GM21390 (cell line): ENCODE measurements at regions not wholly inside any gene's neighbourhood (a gene's known extent, or its start where the extent isn't known, plus 50 kb on each side); places are given as distances from the start of the nearest gene placed in this dataset.

ENCODE experiments used
- ATAC-seq: cut with Tn5 transposase; IDR thresholded peaks from one replicate; pipeline ENCODE4 v1.9.1; 2021; ENCODE audit not compliant: unreplicated experiment

DNA sequence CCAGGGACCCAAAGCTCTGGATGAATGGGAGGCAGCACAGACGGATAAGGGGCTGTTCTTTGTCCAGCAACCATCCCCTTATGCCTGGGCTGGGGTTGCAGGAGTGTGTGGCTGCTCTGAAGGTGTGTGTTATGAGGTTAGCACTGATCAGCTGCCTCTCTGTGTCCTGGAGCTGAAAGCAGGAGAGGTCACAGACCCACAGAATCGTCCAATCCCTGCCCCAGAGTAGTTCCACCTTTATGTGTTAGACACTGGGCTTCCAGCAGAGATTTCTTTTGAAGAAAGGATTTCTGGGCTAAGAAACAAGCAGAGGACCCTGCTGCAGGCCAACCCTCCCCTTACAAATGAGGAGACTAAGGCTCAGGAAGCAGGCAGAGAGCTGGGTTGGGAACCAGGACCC, 62.4 kb downstream of the ARL6IP4 start:
- ATAC-seq, result no peak

DNA sequence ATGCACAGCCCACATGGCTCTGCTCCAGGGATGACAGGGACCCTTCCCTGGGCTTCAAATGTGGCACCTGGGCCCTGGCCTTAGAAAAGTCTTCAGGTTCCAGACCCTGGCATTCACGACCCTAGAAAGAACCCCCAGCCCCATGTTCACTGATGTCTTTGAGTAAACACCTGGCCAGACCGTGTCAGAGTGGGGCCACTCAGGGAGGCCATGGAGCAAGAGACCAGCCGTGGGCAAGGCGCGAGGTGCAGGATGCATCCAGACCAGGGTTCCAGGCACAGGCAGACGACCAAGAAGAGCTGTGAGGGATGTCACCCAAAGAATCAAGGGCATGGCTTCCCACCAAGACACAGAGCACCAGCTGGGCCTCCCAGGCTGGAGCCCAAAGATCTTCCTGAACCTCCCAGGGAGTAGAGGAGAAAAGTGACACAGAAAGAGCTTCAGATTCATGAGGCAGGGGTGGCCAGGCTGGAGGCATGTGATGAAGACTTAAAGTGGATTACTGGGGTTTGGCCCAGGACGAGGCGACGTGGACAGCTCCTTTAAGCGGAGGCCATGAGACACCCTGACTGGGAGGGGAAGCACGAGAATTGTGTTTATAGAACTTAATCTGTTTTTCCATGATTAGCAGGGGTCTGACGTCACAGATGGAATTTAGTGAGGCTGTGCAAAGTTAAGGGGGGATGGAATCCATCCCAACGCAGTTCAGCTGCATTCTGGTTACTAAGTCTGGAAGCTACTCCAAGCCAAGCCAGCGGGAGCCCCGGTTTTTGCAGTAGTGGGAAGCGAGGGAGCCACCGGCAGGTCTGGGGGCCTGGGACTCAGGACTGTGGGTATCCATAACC, 61.6 kb downstream of the ARL6IP4 start:
- ATAC-seq, result no peak

DNA sequence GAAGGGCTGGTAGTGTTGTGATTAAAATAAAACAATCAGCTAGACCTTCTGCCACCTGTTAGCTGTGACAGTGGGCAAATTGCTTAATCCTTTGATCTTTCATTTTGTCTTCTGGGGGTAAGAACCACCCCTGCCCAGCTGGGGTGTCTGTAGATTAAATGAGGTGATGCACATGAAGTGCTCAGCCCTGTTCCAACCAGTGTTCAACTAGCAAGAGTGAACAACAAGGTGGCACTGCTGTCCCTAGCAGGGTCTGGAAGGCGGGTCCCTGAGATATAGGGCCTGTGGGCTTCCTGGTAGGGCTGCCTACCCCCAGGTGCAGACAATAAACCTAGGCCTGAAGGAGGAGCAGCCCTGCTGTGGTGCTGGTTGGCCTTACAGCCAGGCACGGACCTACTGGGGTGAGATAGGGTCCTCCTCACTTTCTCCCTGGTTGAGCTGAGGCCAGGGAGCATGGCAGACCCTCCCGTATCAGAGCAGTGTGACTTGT, 60.6 kb downstream of the ARL6IP4 start:
- no peak for ATAC-seq

DNA sequence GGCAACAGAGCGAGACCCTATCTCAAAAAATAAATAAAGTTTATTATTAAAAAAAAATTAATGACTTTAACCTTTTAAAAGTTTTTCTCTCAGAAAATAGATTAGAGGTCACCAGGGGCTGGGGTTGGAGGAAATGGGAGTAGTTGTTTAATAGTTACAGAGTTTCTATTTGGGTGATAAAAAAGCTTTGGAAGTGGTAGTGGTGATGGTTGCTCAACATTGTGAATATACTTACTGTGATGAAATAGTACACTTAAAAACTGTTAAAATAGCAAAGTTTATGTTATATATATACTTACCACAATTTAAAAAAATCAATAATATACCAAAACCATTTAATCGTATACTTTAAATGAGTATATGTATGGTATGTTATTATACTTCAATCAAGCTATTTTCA, 59.6 kb downstream of the ARL6IP4 start:
- no peak for ATAC-seq

DNA sequence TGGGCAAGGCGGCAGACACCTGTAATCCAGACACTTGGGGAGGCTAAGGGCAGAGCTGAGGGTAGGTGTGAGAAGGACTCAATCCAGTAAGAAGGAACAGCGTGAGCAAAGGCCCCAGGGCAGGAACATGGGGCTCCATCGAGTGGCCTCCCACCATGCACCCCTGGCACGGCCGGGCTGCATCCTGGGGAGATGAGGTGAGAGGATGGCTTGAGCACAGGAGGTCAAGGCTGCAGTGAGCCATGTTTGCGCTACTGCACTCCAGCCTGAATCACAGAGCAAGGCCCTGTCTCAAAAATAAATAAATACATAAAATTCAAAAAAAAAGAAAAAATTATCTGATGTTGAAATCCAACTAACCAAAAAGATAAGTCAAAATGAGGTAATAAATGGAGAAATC, 58.5 kb downstream of the ARL6IP4 start:
- no peak for ATAC-seq

DNA sequence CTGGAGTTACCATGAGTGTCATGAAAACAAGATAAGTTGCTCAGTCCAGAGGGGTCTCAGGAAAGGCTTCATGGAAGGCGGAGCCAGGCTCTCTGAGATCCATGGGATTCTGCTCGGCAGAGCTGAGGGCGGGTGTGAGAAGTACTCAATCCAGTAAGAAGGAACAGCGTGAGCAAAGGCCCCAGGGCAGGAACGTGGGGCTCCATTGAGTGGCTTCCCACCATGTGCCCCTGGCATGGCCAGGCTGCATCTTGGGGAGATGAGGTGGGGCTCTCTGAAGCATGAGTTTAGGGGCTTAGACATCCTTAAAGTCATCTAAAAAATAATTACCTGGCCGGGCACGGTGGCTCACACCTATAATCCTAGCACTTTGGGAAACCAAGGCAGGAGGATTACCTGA, 58.0 kb downstream of the ARL6IP4 start:
- no peak for ATAC-seq

DNA sequence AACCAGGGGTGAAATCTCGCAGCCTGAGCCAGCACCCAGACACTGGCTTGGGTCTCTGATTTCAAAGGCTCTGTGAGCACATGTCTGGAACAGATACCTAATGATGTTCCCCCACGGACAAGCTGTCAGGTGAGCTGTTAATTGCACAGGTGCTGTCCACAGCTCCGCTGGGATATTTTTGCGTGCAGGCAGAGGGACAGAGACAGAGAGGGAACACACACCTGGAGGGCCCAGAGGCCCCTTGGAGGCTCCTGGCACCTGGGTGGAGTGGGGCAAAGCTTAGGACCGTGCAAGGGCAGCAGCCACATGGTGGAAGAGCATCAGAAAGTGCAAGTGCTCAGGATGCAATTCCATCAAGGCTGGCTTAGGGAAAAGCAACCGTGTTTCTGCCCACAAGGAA, 57.3 kb downstream of the ARL6IP4 start:
- ATAC-seq, result no peak

DNA sequence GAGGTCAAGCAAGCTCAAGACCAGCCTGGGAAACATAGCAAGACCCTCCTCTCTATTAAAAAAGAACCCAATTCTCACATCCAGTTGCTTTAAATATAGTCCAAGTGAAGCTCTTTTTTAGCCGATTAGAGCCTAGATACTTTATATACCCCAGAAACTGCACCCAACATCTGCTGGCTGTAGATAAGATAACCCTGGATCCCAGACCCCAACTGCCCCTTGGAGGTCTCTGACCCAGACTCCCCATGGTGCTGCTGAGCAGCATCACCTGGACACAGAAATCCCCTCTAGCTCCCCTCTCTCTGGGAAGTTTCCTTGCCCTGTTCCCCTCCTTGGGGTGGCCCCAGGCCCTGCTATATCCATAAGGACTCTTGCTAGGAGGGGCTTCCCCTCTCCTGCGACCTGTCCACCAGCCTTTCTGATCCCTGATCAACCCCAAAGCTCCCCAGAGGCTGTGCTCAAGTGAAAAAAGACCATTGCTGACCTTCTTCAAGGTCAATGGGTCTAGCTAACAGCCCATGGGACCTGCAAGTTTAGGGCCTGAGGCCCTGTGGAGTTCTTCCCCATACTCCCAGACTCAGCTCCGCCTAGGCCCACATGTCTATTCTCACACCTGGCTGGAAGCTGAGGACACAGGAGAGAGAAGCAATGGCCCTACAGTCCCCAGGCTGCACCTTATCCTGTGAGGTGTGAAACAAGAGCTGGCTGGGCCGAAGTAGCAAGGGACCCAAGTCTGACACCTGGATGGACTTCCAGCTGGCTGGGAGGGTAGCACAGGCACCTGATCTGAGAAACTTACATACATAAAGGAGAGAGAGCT, 56.2 kb downstream of the ARL6IP4 start:
- no peak for ATAC-seq

DNA sequence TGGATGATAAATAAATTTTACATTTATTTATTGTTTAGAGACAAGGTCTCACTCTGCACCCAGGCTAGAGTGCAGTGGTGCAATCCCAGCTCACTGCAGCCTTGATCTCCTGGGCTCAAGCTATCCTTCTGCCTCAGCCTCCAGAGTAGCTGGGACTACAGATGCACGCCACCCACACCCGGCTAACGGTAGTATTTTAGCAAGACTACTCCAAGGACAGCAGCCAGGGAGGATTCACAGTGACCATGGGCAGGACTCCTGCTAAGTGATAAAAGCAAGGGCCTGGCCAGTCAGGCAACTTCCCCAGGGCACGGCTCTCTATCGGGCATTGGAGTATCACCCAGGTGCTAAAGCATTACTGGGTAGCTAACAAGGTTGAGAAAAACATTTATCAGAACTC, 55.4 kb downstream of the ARL6IP4 start:
- ATAC-seq, result no peak

DNA sequence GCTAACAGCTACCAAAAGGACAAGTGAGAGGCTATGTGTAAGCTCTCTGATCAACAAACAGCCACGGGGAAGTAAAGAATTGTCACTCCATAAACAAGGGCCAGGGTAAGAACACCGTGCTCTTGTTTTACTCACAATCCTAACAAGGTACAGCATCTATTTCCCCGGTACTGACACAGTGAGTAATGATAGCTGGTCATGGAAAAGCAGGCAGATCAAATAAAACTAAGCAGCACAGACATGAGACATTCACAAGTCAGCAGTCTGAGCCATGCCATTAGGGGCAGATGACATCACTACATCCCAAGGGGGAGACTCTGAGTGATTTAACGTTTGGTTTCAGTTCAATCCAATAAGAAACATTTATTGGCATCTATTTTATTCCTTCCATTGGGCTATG, 54.4 kb downstream of the ARL6IP4 start:
- ATAC-seq, result no peak

DNA sequence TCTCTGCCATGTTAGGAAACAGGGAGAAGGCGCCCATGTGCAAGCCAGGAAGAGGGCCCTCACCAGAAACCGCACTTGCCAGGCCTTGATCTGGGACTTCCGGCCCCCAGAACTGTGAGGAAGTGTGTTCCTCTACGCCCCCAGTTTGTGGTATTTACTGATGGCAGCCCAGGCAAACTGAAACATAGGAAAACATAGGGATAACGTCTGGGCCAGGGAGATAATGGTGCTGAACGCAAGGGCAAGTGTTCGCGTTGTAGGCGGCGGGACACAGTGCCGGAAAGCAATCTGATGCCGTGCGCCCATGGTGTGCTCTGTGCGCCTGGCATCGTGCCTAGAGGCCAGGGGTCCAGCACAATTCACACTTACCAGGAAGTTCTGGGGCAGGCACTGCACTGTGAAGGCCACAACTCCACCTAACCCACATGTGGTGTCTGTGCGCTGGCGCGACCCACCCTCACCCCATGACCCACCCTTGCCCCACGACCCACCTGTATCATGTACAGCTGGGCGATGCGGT, 53.6 kb downstream of the ARL6IP4 start:
- no peak for ATAC-seq

DNA sequence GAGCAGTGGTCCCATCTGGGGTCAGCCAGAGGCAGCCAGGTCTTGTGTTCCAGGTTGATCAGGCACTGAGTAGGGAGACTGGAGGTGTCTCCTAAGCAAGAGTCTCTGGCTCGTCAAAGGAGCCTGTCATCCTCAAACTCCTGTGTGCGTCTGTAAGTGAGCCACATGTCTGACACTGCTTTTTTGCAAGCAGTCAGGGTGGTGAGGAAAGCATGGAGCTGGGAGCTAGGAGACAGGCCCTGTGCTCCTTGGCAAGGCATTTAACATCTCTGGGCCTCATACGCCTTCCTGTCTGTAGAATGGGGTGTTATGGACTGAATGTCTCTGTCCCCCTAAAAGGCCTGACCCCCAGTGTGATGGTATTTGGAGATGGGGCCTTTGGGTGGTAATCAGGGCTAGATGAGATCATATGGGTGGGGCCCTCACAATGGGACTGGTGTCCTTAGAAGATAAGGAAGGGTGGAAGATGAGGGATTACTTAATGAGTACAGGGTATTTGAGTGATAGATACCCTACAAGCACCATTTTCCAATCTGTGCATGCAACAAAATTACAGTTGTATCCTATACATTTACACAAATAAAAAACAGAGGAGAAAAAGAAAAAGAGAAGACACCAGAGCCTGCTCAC, 53.0 kb downstream of the ARL6IP4 start:
- no peak for ATAC-seq

DNA sequence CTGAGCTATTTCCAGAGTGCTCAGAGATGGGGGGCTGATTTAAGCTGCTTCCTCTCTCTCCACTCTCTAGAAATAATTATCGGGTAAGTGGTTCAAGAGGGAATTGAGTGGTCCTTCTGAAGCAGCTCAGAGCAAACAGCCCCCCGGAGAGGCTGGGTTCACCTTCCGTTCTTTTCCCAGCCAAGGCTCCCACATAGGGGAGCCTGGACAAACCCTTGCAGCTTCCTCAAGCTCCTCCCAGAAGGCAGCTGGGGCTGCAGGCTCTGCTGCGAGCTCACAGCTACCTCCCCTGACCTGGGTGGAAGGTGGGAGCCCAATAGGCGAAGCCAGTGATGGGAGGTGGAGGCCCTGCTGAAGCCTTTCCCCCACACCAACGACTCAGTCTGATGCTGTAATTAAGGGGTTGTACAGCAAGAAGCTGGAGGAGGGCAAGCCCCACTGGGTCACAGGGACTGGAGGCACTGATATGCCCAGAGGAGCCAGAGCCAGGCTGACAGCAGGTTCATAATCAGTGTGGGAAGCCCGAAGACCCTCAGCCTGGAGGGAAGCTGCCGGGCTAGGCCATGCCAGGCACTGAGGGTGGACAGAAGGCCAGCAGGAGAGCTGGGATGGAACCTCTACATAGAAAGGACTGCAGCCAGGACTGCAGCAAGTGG, 52.4 kb downstream of the ARL6IP4 start:
- ATAC-seq, result no peak
